ENCODE measurements at regions not wholly inside any gene's neighbourhood (a gene's known extent, or its start where the extent isn't known, plus 50 kb on each side); places are given as distances from the start of the nearest gene placed in this dataset.

DNA sequence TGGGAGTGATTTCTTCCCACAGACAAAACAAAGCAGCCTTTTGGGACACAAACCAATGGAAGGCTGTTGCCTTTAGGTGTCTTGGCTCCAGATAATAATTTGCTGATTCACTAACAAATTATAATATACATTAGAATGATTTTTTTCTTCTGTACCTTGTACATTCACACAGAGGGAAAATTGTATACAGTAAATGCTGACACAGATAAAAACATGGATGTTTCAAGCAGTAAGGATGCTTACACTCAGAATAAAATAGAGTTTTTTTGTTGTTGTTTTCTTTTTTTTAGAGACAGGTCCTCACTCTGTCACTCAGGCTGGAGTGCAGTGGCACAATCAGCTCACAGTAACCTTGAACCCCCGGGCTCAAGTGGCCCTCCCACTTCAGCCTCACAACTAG lies 109.2 kb upstream of the TRPC6 start:
- ATAC-seq (ENCODE audit: insufficient read depth, low FRiP score) (no peak), DNase-seq (no peak)
- no peaks in the 10 kb centered on the region for H3K27me3 ChIP-seq (ENCODE audit: control insufficient read depth in 3 of 3, insufficient read depth in 3 of 3, low read length in 2 of 3)
- H3K9ac ChIP-seq (ENCODE audit: insufficient read depth in 1 of 2, low read length in 2 of 2): no peak overlapping the region
- peaks cover 0 to 7% (median 0%) of the 10 kb centered on the region in 4 donors for H3K9me3 ChIP-seq (ENCODE audit: control insufficient read depth in 4 of 4, insufficient read depth in 3 of 4, low read length in 3 of 4)
- H3K36me3 ChIP-seq (ENCODE audit: control insufficient read depth in 4 of 4, insufficient read depth in 4 of 4, low read length in 4 of 4): no peaks in the 10 kb centered on the region
- H3K4me1 ChIP-seq (ENCODE audit: control insufficient read depth in 5 of 5, insufficient read depth in 5 of 5, low read length in 5 of 5): no peaks in the 10 kb centered on the region
- no peak overlapping the region for H3K4me3 ChIP-seq
- no peak overlapping the region for H3K27ac ChIP-seq (ENCODE audit: low read depth in 1 of 2, low read length in 1 of 2)
- TF ChIP-seq, protein P1, sequence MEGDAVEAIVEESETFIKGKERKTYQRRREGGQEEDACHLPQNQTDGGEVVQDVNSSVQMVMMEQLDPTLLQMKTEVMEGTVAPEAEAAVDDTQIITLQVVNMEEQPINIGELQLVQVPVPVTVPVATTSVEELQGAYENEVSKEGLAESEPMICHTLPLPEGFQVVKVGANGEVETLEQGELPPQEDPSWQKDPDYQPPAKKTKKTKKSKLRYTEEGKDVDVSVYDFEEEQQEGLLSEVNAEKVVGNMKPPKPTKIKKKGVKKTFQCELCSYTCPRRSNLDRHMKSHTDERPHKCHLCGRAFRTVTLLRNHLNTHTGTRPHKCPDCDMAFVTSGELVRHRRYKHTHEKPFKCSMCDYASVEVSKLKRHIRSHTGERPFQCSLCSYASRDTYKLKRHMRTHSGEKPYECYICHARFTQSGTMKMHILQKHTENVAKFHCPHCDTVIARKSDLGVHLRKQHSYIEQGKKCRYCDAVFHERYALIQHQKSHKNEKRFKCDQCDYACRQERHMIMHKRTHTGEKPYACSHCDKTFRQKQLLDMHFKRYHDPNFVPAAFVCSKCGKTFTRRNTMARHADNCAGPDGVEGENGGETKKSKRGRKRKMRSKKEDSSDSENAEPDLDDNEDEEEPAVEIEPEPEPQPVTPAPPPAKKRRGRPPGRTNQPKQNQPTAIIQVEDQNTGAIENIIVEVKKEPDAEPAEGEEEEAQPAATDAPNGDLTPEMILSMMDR (IDR thresholded peaks at IDR 0.05; ENCODE audit: control extremely low read depth, extremely low read depth): no peak
- WGBS, 2 donors: 52 to 72% methylated on average over 1 of the region's 1 CpG

DNA sequence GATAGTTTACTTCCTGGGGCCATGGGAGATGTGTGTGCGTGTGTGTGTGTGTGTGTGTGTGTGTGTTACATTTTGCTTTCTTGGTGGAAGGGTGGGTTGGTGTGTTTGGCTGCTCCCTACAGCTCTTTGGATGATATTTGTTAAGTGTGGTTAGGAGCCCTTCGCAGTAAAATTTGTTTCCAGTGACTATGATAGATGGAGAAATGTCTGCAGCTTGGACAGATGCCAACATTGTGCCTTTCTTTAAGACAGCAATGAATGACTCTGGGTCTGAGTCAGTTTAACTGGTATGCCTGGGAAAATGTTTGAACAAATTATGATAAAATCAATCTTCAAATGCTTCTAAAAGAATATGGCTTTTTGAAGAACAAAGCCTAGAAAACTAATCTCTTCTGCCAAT lies 102.7 kb upstream of the TRPC6 start:
- ATAC-seq (ENCODE audit: insufficient read depth, low FRiP score) (no peak), DNase-seq (peak in 1 of 3 donors; percentile 30)
- H3K36me3 ChIP-seq (ENCODE audit: control insufficient read depth in 4 of 4, insufficient read depth in 4 of 4, low read length in 4 of 4): no peaks in the 10 kb centered on the region
- no peaks in the 10 kb centered on the region for H3K4me1 ChIP-seq (ENCODE audit: control insufficient read depth in 5 of 5, insufficient read depth in 5 of 5, low read length in 5 of 5)
- 37 to 54% methylated on average over 2 of the region's 2 CpGs for WGBS, 2 donors
- no peak overlapping the region for H3K9ac ChIP-seq (ENCODE audit: insufficient read depth in 1 of 2, low read length in 2 of 2)
- H3K27me3 ChIP-seq (ENCODE audit: control insufficient read depth in 3 of 3, insufficient read depth in 3 of 3, low read length in 2 of 3): no peaks in the 10 kb centered on the region
- no peak overlapping the region for H3K4me3 ChIP-seq
- TF ChIP-seq, protein P1 (IDR thresholded peaks at IDR 0.05; ENCODE audit: control extremely low read depth, extremely low read depth): no peak
- H3K27ac ChIP-seq (ENCODE audit: low read depth in 1 of 2, low read length in 1 of 2): no peak overlapping the region
- H3K9me3 ChIP-seq (ENCODE audit: control insufficient read depth in 4 of 4, insufficient read depth in 3 of 4, low read length in 3 of 4): peaks cover 0 to 6% (median under 1%) of the 10 kb centered on the region in 4 donors

DNA sequence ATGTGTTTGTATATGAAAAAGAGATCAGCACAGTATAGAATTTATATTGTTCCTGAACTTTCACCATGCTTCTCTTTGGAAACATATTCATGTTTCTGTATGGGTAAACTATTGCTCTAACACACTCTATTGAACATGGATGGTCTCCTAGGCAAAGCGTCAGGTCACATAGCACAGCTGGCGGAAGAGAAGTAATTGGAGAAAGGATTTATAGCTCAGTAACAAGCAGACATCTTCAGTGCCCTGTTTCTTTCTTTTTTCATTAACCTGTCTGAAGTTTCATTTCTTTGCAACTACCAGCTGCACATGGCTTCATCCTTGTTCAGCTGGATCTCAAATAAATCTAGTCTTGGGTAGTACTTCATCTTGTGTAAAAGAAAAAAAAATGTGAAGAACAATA lies 84.4 kb upstream of the TRPC6 start:
- ATAC-seq (ENCODE audit: insufficient read depth, low FRiP score) (no peak), DNase-seq (peak; percentile 78 to 92 (median 88))
- Histone ChIP-seq H3K4me1 (ENCODE audit: control insufficient read depth in 5 of 5, insufficient read depth in 5 of 5, low read length in 5 of 5) (peaks cover 0 to 26% (median 0%) of the 10 kb centered on the region in 5 donors), H3K27ac (ENCODE audit: low read depth in 1 of 2, low read length in 1 of 2) (no peak overlapping the region), H3K4me3 (no peak overlapping the region), H3K27me3 (ENCODE audit: control insufficient read depth in 3 of 3, insufficient read depth in 3 of 3, low read length in 2 of 3) (no peaks in the 10 kb centered on the region), H3K9me3 (ENCODE audit: control insufficient read depth in 4 of 4, insufficient read depth in 3 of 4, low read length in 3 of 4) (peaks cover 0 to 6% (median 1%) of the 10 kb centered on the region in 4 donors), H3K36me3 (ENCODE audit: control insufficient read depth in 4 of 4, insufficient read depth in 4 of 4, low read length in 4 of 4) (no peaks in the 10 kb centered on the region), H3K9ac (ENCODE audit: insufficient read depth in 1 of 2, low read length in 2 of 2) (no peak overlapping the region)
- TF ChIP-seq, protein P1 (IDR thresholded peaks at IDR 0.05; ENCODE audit: control extremely low read depth, extremely low read depth): no peak
- WGBS, 2 donors: 71 to 82% methylated on average over 2 of the region's 2 CpGs

DNA sequence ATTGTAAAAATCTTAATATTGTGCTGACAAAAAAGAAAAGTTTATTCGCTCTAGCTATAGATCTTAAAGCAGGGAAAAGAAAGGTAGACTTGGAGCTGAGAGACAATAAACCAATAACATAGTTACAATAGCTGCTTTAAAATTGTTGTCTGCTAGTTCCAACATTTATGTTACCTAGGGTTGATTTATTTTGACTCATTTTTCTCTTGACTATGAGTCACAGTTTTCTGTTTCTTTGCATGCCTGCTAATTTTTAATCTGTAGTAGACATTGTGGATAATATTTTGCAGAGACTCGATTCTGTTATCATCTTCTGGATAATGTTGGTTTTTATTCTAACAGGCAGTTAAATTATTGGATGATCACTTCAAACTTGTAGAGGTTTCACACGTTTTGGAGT lies 83.1 kb upstream of the TRPC6 start:
- Histone ChIP-seq H3K36me3 (ENCODE audit: control insufficient read depth in 4 of 4, insufficient read depth in 4 of 4, low read length in 4 of 4) (no peaks in the 10 kb centered on the region), H3K27ac (ENCODE audit: low read depth in 1 of 2, low read length in 1 of 2) (no peak overlapping the region), H3K4me3 (no peak overlapping the region), H3K9me3 (ENCODE audit: control insufficient read depth in 4 of 4, insufficient read depth in 3 of 4, low read length in 3 of 4) (peaks cover 0 to 5% (median 2%) of the 10 kb centered on the region in 4 donors), H3K9ac (ENCODE audit: insufficient read depth in 1 of 2, low read length in 2 of 2) (no peak overlapping the region), H3K4me1 (ENCODE audit: control insufficient read depth in 5 of 5, insufficient read depth in 5 of 5, low read length in 5 of 5) (peaks cover 0 to 26% (median 0%) of the 10 kb centered on the region in 5 donors), H3K27me3 (ENCODE audit: control insufficient read depth in 3 of 3, insufficient read depth in 3 of 3, low read length in 2 of 3) (no peaks in the 10 kb centered on the region)
- TF ChIP-seq, protein P1 (IDR thresholded peaks at IDR 0.05; ENCODE audit: control extremely low read depth, extremely low read depth): no peak
- DNase-seq (no peak), ATAC-seq (ENCODE audit: insufficient read depth, low FRiP score) (no peak)
- 72 to 74% methylated on average over 3 of the region's 3 CpGs for WGBS, 2 donors
